Calu3 (cell line): ENCODE measurements at regions not wholly inside any gene's neighbourhood (a gene's known extent, or its start where the extent isn't known, plus 50 kb on each side); places are given as distances from the start of the nearest gene placed in this dataset.

Experiments
- BruUV-seq: library from RNA; stranded (reverse); fragments of 400-500 nt; replicated peaks from 2 replicates; lab custom pipeline; 2021; lab: Mats Ljungman, UMichigan
- CTCF ChIA-PET: fragments of 300-600 bp; sonication (Branson Sonifier 250); formaldehyde crosslinking; loops from one replicate; lab custom pipeline; 2022; ENCODE audit warnings: antibody characterized with exemption; lab: Charles Lee
- DNase-seq: peaks from one replicate; pipeline ENCODE4 v3.0.0; 2022
- H3K27ac Mint-ChIP-seq: one replicate; pipeline ENCODE4 v1.8.0; 2022; ENCODE audit warnings: mixed read lengths; ENCODE audit not compliant: unreplicated experiment
- H3K27me3 Mint-ChIP-seq: one replicate; pipeline ENCODE4 v1.8.0; 2022; ENCODE audit warnings: mixed read lengths; ENCODE audit not compliant: unreplicated experiment
- H3K36me3 Mint-ChIP-seq: one replicate; pipeline ENCODE4 v1.8.0; 2022; ENCODE audit warnings: mild to moderate bottlenecking, moderate library complexity, mixed read lengths; ENCODE audit not compliant: insufficient read depth, unreplicated experiment
- H3K4me1 Mint-ChIP-seq: one replicate; pipeline ENCODE4 v1.8.0; 2022; ENCODE audit warnings: mild to moderate bottlenecking, low read depth, mixed read lengths; ENCODE audit not compliant: unreplicated experiment
- H3K4me3 Mint-ChIP-seq: one replicate; pipeline ENCODE4 v1.8.0; 2022; ENCODE audit warnings: mild to moderate bottlenecking, low read depth, moderate library complexity, mixed read lengths; ENCODE audit not compliant: unreplicated experiment
- H3K9me3 Mint-ChIP-seq: one replicate; pipeline ENCODE4 v1.8.0; 2022; ENCODE audit warnings: low read depth, mixed read lengths; ENCODE audit not compliant: unreplicated experiment
- intact Hi-C: fragments of 100-400 bp; cut with micrococcal nuclease; formaldehyde crosslinking; loops from one replicate; pipeline ENCODE4 v1.10.0; 2022; ENCODE audit not compliant: unreplicated experiment
- TF ChIP-seq, protein P1 (sequence below): fragments of 200-600 bp; IDR thresholded peaks from one replicate; pipeline ENCODE4 v1.8.0; 2022; ENCODE audit warnings: antibody characterized with exemption; ENCODE audit not compliant: unreplicated experiment

DNA sequence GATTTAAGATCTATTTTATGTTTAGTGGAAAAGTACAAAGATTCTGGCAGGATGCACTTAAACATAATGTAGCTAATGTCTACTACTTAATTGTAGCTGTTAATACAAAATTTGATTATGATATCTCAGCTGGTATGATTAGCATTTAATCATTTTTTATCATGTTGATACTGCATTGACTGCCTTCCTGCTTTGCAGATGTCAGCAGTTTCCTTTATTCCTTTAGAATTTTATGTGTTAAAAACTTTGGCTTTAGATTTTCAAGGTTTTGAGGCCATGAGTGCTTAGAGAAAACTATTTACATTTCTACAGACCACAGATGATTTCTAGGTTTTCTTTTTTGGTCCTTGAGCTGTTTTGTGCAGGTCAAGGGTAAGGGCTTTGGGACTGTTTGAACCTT, 152.2 kb downstream of the ZNF326 start:
- no peak overlapping the region for H3K4me3 Mint-ChIP-seq
- intact Hi-C loops: no loop called here
- no peak for DNase-seq
- TF ChIP-seq, protein P1, sequence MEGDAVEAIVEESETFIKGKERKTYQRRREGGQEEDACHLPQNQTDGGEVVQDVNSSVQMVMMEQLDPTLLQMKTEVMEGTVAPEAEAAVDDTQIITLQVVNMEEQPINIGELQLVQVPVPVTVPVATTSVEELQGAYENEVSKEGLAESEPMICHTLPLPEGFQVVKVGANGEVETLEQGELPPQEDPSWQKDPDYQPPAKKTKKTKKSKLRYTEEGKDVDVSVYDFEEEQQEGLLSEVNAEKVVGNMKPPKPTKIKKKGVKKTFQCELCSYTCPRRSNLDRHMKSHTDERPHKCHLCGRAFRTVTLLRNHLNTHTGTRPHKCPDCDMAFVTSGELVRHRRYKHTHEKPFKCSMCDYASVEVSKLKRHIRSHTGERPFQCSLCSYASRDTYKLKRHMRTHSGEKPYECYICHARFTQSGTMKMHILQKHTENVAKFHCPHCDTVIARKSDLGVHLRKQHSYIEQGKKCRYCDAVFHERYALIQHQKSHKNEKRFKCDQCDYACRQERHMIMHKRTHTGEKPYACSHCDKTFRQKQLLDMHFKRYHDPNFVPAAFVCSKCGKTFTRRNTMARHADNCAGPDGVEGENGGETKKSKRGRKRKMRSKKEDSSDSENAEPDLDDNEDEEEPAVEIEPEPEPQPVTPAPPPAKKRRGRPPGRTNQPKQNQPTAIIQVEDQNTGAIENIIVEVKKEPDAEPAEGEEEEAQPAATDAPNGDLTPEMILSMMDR: no peak
- no peaks in the 10 kb centered on the region for H3K4me1 Mint-ChIP-seq
- H3K9me3 Mint-ChIP-seq: peaks cover 8% of the 10 kb centered on the region
- peaks cover 8% of the 10 kb centered on the region for H3K27me3 Mint-ChIP-seq
- H3K27ac Mint-ChIP-seq: no peak overlapping the region
- CTCF ChIA-PET: interaction anchor here (1.1 kb wide), 1 partner anchor 432 kb away, joined by 3 read pairs; no protein-coding TSS in a partner anchor
- no peaks in the 10 kb centered on the region for H3K36me3 Mint-ChIP-seq
- no TSS peak for BruUV-seq

DNA sequence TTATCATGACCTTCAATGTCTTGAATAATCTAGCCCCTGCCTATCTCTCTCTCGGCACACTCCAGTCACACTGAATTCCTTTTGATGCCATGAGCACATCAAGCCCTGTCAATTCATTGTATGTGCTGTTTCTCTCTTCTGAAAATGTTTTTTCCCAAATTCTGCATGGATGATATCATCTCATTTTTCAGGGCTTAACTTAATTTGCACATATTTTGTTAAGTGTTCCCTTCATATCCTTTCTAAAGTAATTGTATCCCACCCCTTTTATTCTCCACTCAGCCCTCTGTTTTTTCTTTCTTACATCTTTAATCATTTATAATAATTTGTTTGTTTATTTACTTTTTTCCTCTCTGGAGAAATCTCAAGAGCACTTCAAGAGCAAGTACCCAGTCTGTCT, 149.9 kb downstream of the ZNF326 start:
- Mint-ChIP-seq H3K4me1 (no peaks in the 10 kb centered on the region), H3K9me3 (peaks cover 10% of the 10 kb centered on the region), H3K4me3 (no peak overlapping the region), H3K27ac (no peak overlapping the region), H3K27me3 (peaks cover 8% of the 10 kb centered on the region), H3K36me3 (no peaks in the 10 kb centered on the region)
- intact Hi-C loops: no loop called here
- no peak for DNase-seq
- CTCF ChIA-PET: no interaction called here
- no TSS peak for BruUV-seq
- TF ChIP-seq, protein P1: no peak

DNA sequence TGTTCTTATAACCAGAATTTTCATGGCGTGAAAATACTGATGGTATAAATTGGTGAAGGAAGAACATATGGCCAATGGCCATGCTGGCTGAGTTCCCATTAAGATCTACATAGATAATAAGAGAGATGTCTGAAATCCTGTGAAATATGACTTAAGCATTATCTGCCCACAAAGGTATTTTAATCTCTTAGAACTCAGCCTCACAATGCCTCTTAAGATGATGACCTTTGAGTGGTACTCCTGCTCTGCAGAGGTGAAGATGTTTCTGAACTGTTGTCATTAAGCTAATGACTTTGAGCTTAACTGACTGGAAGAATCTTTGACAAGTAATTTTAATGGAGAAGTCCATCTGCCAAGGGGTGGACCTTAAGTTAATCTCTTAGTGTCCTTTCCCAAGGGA, 148.7 kb downstream of the ZNF326 start:
- TF ChIP-seq, protein P1: no peak
- no peak overlapping the region for H3K27ac Mint-ChIP-seq
- no TSS peak for BruUV-seq
- peaks cover 8% of the 10 kb centered on the region for H3K27me3 Mint-ChIP-seq
- intact Hi-C loops: no loop called here
- no peak overlapping the region for H3K4me3 Mint-ChIP-seq
- H3K9me3 Mint-ChIP-seq: peaks cover 10% of the 10 kb centered on the region
- CTCF ChIA-PET: no interaction called here
- H3K4me1 Mint-ChIP-seq: no peaks in the 10 kb centered on the region
- DNase-seq: no peak
- no peaks in the 10 kb centered on the region for H3K36me3 Mint-ChIP-seq

DNA sequence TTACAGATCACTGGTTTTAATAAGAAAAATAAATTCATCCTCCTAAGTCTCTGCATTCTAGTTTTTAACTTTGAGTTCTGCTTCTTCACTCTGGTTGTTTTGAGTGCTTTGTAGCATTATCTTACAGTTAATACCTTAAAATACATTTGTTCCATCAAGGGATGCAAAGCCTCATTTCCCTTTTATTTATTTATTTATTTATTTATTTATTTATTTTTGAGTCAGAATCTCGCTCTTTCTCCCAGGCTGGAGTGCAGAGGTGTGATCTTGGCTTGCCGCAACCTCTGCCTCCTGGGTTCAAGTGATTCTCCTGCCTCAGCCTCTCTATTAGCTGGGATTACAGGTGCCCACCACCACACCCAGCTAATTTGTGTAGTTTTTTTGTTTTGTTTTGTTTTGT, 147.8 kb downstream of the ZNF326 start:
- TF ChIP-seq, protein P1: no peak
- Mint-ChIP-seq H3K9me3 (peaks cover 10% of the 10 kb centered on the region), H3K36me3 (no peaks in the 10 kb centered on the region), H3K27ac (no peak overlapping the region), H3K4me1 (no peaks in the 10 kb centered on the region), H3K27me3 (peaks cover 4% of the 10 kb centered on the region), H3K4me3 (no peak overlapping the region)
- CTCF ChIA-PET: no interaction called here
- intact Hi-C loops: no loop called here
- DNase-seq: no peak
- no TSS peak for BruUV-seq
